Loucy (cell line): ENCODE measurements at regions not wholly inside any gene's neighbourhood (a gene's known extent, or its start where the extent isn't known, plus 50 kb on each side); places are given as distances from the start of the nearest gene placed in this dataset.

ENCODE experiments used
- CTCF ChIP-seq: fragments of 200-600 bp; sonication (generic); conservative IDR thresholded peaks from 2 replicates; pipeline ENCODE4 v1.5.1; 2014; ENCODE audit warnings: mild to moderate bottlenecking, antibody characterized with exemption, low read length
- EZH2phosphoT487 ChIP-seq: fragments of 200-600 bp; IDR thresholded peaks from 2 replicates; pipeline ENCODE4 v1.6.1; 2018; ENCODE audit warnings: antibody characterized with exemption, mild to moderate bottlenecking, moderate library complexity, borderline replicate concordance

GRCh38 chr6:104286641-104287040 is 573.1 kb downstream of the HACE1 start:
- TF ChIP-seq CTCF: no peak
- no peak for TF ChIP-seq EZH2phosphoT487
